Type B pancreatic cell (in vitro differentiated cells): ENCODE measurements at regions not wholly inside any gene's neighbourhood (a gene's known extent, or its start where the extent isn't known, plus 50 kb on each side); places are given as distances from the start of the nearest gene placed in this dataset.
"Not testable (repeated sequence)": the region's sequence is repeated elsewhere in the genome, so short reads cannot be mapped to it uniquely, and the experiment has no call there.

Experiments used
- DNase-seq: peaks from one replicate; pipeline ENCODE4 v3.0.0; 2021; ENCODE audit warnings: mixed read lengths; ENCODE audit not compliant: unreplicated experiment; ENCODE audit errors: extremely low spot score
- H3K27ac Mint-ChIP-seq: 2 replicates; pipeline ENCODE4 v1.8.0; 2021; ENCODE audit warnings: mild to moderate bottlenecking, mixed read lengths
- H3K27me3 Mint-ChIP-seq: 2 replicates; pipeline ENCODE4 v1.8.0; 2021; ENCODE audit warnings: mixed read lengths
- H3K36me3 Mint-ChIP-seq: 2 replicates; pipeline ENCODE4 v1.8.0; 2021; ENCODE audit warnings: mixed read lengths
- H3K4me1 Mint-ChIP-seq: one replicate; pipeline ENCODE4 v1.8.0; 2021; ENCODE audit warnings: mixed read lengths; ENCODE audit not compliant: unreplicated experiment
- H3K4me3 Mint-ChIP-seq: 2 replicates; pipeline ENCODE4 v1.8.0; 2021; ENCODE audit warnings: mild to moderate bottlenecking, mixed read lengths
- H3K9me3 Mint-ChIP-seq: 2 replicates; pipeline ENCODE4 v1.8.0; 2021; ENCODE audit warnings: mixed read lengths
- CTCF ChIP-seq: fragments of 200-600 bp; sonication (generic); conservative IDR thresholded peaks from 2 replicates; pipeline ENCODE4 v1.5.0; 2021; ENCODE audit warnings: antibody characterized with exemption, mild to moderate bottlenecking

DNA sequence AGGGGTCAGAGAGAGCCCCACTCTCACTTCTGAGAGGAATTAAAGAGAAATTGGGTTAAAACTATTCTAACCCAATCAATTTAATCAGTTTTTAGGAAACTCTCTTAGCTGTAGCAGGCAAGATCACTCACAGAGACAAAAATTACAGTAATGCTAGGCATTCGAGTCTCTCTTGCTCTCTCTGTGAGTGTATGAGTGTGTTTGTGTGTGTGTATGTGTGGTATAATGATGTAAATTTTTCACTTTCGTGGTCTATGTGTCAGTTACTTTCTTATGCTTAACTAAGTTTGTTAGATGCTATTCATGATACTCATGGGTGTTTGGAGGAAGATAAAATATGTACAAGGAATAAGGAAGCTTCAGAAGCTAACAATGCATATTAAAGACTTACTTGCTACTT, 131.3 kb downstream of the FASLG start:
- TF ChIP-seq CTCF: no peak
- H3K27me3 Mint-ChIP-seq: peaks cover 3% of the 10 kb centered on the region
- H3K9me3 Mint-ChIP-seq: no peaks in the 10 kb centered on the region
- no peak overlapping the region for H3K4me3 Mint-ChIP-seq
- H3K4me1 Mint-ChIP-seq: no peaks in the 10 kb centered on the region
- no peaks in the 10 kb centered on the region for H3K36me3 Mint-ChIP-seq
- H3K27ac Mint-ChIP-seq: no peak overlapping the region
- DNase-seq: no peak

GRCh38 chr1:172793823-172794222, 134.9 kb downstream of the FASLG start:
- Mint-ChIP-seq H3K4me1 (no peaks in the 10 kb centered on the region), H3K27ac (no peak overlapping the region), H3K36me3 (no peaks in the 10 kb centered on the region), H3K4me3 (no peak overlapping the region), H3K9me3 (no peaks in the 10 kb centered on the region), H3K27me3 (peaks cover 3% of the 10 kb centered on the region)
- no peak for DNase-seq
- TF ChIP-seq CTCF: no peak

DNA sequence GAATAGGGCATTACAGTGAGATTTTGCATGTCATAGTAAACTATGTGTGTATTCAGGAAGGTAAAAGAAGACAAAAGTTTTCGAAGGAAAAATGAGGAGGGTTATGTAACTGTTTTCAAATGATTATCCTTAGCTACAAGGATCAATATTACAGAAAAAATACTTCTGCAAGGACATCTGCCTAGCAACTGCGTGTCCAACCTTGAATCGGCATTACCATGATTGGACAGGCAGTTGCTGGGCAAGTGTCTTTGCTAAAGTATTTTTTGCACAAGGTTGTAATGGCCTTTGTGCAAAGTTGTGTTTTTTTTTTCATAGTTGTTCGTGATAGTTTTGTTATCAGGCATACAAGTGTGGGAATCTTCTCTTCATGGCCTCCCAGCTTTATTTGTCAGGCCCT, 136.8 kb downstream of the FASLG start:
- Mint-ChIP-seq H3K4me3 (no peak overlapping the region), H3K4me1 (no peaks in the 10 kb centered on the region), H3K36me3 (no peaks in the 10 kb centered on the region), H3K27me3 (peaks cover 3% of the 10 kb centered on the region), H3K27ac (no peak overlapping the region), H3K9me3 (no peaks in the 10 kb centered on the region)
- no peak for TF ChIP-seq CTCF
- no peak for DNase-seq

- not testable (repeated sequence) for H3K4me3 Mint-ChIP-seq, H3K9me3 Mint-ChIP-seq, H3K36me3 Mint-ChIP-seq, DNase-seq, H3K4me1 Mint-ChIP-seq, H3K27me3 Mint-ChIP-seq, H3K27ac Mint-ChIP-seq
Measured at GRCh38 chr1:172799804-172800203, 140.9 kb downstream of the FASLG start.

DNA sequence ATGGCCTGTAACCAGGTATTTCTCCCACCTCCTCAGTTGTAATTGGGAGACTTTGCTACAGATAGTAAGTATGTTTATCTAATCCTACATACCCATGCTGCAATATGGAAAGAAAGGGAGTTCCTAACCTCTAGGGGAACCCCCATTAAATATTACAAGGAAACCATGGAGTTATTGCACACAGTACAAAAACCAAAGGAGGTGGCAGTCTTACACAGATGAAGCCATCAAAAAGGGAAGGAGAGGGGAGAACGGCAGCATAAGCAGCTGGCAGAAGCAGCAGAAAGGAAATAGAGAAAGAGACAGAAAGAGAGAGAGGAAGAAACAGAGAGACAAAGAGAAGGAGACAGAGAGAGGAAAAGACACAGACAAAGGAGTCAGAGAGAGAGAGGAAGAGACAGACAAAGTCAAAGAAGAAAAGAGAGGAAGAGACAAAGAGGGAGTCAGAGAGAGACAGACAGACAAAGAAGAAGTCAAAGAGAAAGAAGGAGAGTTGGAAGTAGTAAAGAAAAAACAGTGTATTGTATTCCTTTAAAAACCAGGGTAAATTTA, 142.9 kb downstream of the FASLG start:
- H3K36me3 Mint-ChIP-seq: no peaks in the 10 kb centered on the region
- H3K27ac Mint-ChIP-seq: no peak overlapping the region
- H3K4me3 Mint-ChIP-seq: no peak overlapping the region
- peaks cover 6% of the 10 kb centered on the region for H3K9me3 Mint-ChIP-seq
- no peaks in the 10 kb centered on the region for H3K27me3 Mint-ChIP-seq
- no peaks in the 10 kb centered on the region for H3K4me1 Mint-ChIP-seq
- DNase-seq: no peak
- TF ChIP-seq CTCF: no peak

GRCh38 chr1:172809750-172810149, 150.8 kb downstream of the FASLG start:
- no peak for DNase-seq
- H3K27ac Mint-ChIP-seq: no peak overlapping the region
- no peaks in the 10 kb centered on the region for H3K4me1 Mint-ChIP-seq
- H3K4me3 Mint-ChIP-seq: no peak overlapping the region
- H3K36me3 Mint-ChIP-seq: no peaks in the 10 kb centered on the region
- H3K27me3 Mint-ChIP-seq: no peaks in the 10 kb centered on the region
- peaks cover under 1% of the 10 kb centered on the region for H3K9me3 Mint-ChIP-seq
- no peak for TF ChIP-seq CTCF
